22Rv1 (cell line): ENCODE measurements at regions not wholly inside any gene's neighbourhood (a gene's known extent, or its start where the extent isn't known, plus 50 kb on each side); places are given as distances from the start of the nearest gene placed in this dataset.

Experiments used
- CTCF ChIP-seq: fragments of 450-650 bp; IDR thresholded peaks from 2 replicates; pipeline ENCODE4 v1.5.1; 2017; ENCODE audit warnings: mild to moderate bottlenecking
- ZFX ChIP-seq: fragments of 450-650 bp; IDR thresholded peaks from 2 replicates; pipeline ENCODE4 v1.6.1; 2017; ENCODE audit warnings: antibody characterized with exemption, borderline replicate concordance

- TF ChIP-seq CTCF (no peak), ZFX (no peak)
Observed at GRCh38 chr7:145899938-145900337, 216.7 kb upstream of the CNTNAP2 start.
